BE2C (cell line): ENCODE measurements at regions not wholly inside any gene's neighbourhood (a gene's known extent, or its start where the extent isn't known, plus 50 kb on each side); places are given as distances from the start of the nearest gene placed in this dataset.
"Not testable (repeated sequence)": the region's sequence is repeated elsewhere in the genome, so short reads cannot be mapped to it uniquely, and the experiment has no call there.

Experiments used
- DNase-seq: peaks from one replicate; pipeline ENCODE4 v3.0.0-alpha.2; 2020
- H3K27me3 ChIP-seq: fragments of 250-450 bp; sonication (Bioruptor Pico); 2 replicates; pipeline ENCODE4 v1.5.1; 2020; ENCODE audit warnings: mild to moderate bottlenecking
- H3K36me3 ChIP-seq: fragments of 250-450 bp; sonication (Bioruptor Pico); 2 replicates; pipeline ENCODE4 v1.5.1; 2020; ENCODE audit warnings: mild to moderate bottlenecking
- H3K4me1 ChIP-seq: fragments of 250-450 bp; sonication (Bioruptor Pico); 2 replicates; pipeline ENCODE4 v1.5.1; 2020
- H3K4me3 ChIP-seq: 2 replicates; pipeline ENCODE4 v1.5.1; 2011; ENCODE audit warnings: low read depth, low read length
- H3K9me3 ChIP-seq: fragments of 250-450 bp; sonication (Bioruptor Pico); 2 replicates; pipeline ENCODE4 v1.5.1; 2020
- CTCF ChIP-seq: IDR thresholded peaks from 2 replicates; pipeline ENCODE4 v1.5.1; 2012; ENCODE audit warnings: mild to moderate bottlenecking, low read depth, low read length

GRCh38 chr12:111245701-111246476, 123.0 kb downstream of the PHETA1 start:
- Histone ChIP-seq H3K27me3 (no peaks in the 10 kb centered on the region), H3K4me1 (peaks cover 9% of the 10 kb centered on the region), H3K9me3 (peaks cover 2% of the 10 kb centered on the region; the same call in 1 of the 2 replicates), H3K36me3 (no peaks in the 10 kb centered on the region), H3K4me3 (no peak overlapping the region)
- DNase-seq: no peak
- no peak for TF ChIP-seq CTCF

- Histone ChIP-seq H3K4me1 (peaks cover 9% of the 10 kb centered on the region), H3K9me3 (peaks cover 2% of the 10 kb centered on the region; the same call in 1 of the 2 replicates), H3K27me3 (no peaks in the 10 kb centered on the region), H3K36me3 (no peaks in the 10 kb centered on the region), H3K4me3 (no peak overlapping the region)
- no peak for DNase-seq
- TF ChIP-seq CTCF: no peak
These were observed 124.2 kb downstream of the PHETA1 start for GRCh38 chr12:111244673-111245072.

GRCh38 chr12:111242817-111243216, 126.1 kb downstream of the PHETA1 start:
- not testable (repeated sequence) for H3K36me3 ChIP-seq

GRCh38 chr12:111242184-111242583, 126.7 kb downstream of the PHETA1 start:
- Histone ChIP-seq H3K27me3 (no peaks in the 10 kb centered on the region), H3K36me3 (no peaks in the 10 kb centered on the region), H3K4me1 (peaks cover 2% of the 10 kb centered on the region; the same call in 1 of the 2 replicates), H3K9me3 (peaks cover 2% of the 10 kb centered on the region; the same call in 1 of the 2 replicates), H3K4me3 (no peak overlapping the region)
- TF ChIP-seq CTCF: no peak
- DNase-seq: no peak

More at GRCh38 chr12:111242817-111243216, 126.1 kb downstream of the PHETA1 start:
- not testable (repeated sequence) for H3K9me3 ChIP-seq, DNase-seq, H3K27me3 ChIP-seq, H3K4me1 ChIP-seq, H3K4me3 ChIP-seq

- no peak for TF ChIP-seq CTCF
- Histone ChIP-seq H3K4me1 (peaks cover 2% of the 10 kb centered on the region; the same call in 1 of the 2 replicates), H3K9me3 (peaks cover 2% of the 10 kb centered on the region; the same call in 1 of the 2 replicates), H3K27me3 (no peaks in the 10 kb centered on the region), H3K36me3 (no peaks in the 10 kb centered on the region), H3K4me3 (no peak overlapping the region)
- DNase-seq: no peak
These were observed 128.5 kb downstream of the PHETA1 start for GRCh38 chr12:111240374-111240773.

GRCh38 chr12:111239235-111239634, 129.7 kb downstream of the PHETA1 start:
- no peak overlapping the region for H3K4me3 ChIP-seq
- no peak for TF ChIP-seq CTCF
- H3K27me3 ChIP-seq: no peaks in the 10 kb centered on the region
- no peaks in the 10 kb centered on the region for H3K4me1 ChIP-seq
- H3K9me3 ChIP-seq: no peaks in the 10 kb centered on the region
- no peaks in the 10 kb centered on the region for H3K36me3 ChIP-seq
- DNase-seq: no peak
